H9 (cell line): ENCODE measurements at regions not wholly inside any gene's neighbourhood (a gene's known extent, or its start where the extent isn't known, plus 50 kb on each side); places are given as distances from the start of the nearest gene placed in this dataset.
A peak's percentile ranks its signal among the peaks of the same experiment; 100 is the strongest.

ENCODE experiments used
- DNase-seq: peaks from one replicate; pipeline ENCODE4 v3.0.0-alpha.2; 2017
- H2AFZ ChIP-seq: one replicate; pipeline ENCODE4 v1.6.1; 2013; ENCODE audit warnings: mild to moderate bottlenecking, low read length, control low read depth, moderate library complexity
- H2AK5ac ChIP-seq: 2 replicates; pipeline ENCODE4 v1.6.1; 2013; ENCODE audit warnings: low read length, control low read depth, mixed read lengths; ENCODE audit not compliant: insufficient read length
- H2BK120ac ChIP-seq: one replicate; pipeline ENCODE4 v1.6.1; 2013; ENCODE audit warnings: low read depth, mild to moderate bottlenecking, low read length, control low read depth, inconsistent platforms; ENCODE audit not compliant: poor library complexity, severe bottlenecking
- H2BK12ac ChIP-seq: 2 replicates; pipeline ENCODE4 v1.6.1; 2013; ENCODE audit warnings: low read length, control low read depth, mixed read lengths, low read depth; ENCODE audit not compliant: insufficient read length
- H2BK15ac ChIP-seq: 2 replicates; pipeline ENCODE4 v1.6.1; 2013; ENCODE audit warnings: low read depth, low read length, control low read depth
- H2BK20ac ChIP-seq: one replicate; pipeline ENCODE4 v1.6.1; 2013; ENCODE audit warnings: low read depth, mild to moderate bottlenecking, low read length, control low read depth, inconsistent platforms; ENCODE audit not compliant: poor library complexity, severe bottlenecking
- H2BK5ac ChIP-seq: 2 replicates; pipeline ENCODE4 v1.6.1; 2013; ENCODE audit warnings: low read length, control low read depth, mixed read lengths; ENCODE audit not compliant: insufficient read length
- H3K14ac ChIP-seq: 2 replicates; pipeline ENCODE4 v1.6.1; 2013; ENCODE audit warnings: low read length, control low read depth; ENCODE audit not compliant: insufficient read depth
- H3K18ac ChIP-seq: 2 replicates; pipeline ENCODE4 v1.6.1; 2013; ENCODE audit warnings: low read depth, mild to moderate bottlenecking, mixed read lengths, low read length, control low read depth; ENCODE audit not compliant: insufficient read length
- H3K23ac ChIP-seq: 2 replicates; pipeline ENCODE4 v1.6.1; 2013; ENCODE audit warnings: low read length, control low read depth, mixed read lengths, low read depth; ENCODE audit not compliant: insufficient read length
- H3K23me2 ChIP-seq: 2 replicates; pipeline ENCODE4 v1.6.1; 2013; ENCODE audit warnings: low read depth, mild to moderate bottlenecking, mixed read lengths, low read length, control low read depth; ENCODE audit not compliant: insufficient read length, poor library complexity, severe bottlenecking
- H3K27ac ChIP-seq: 2 replicates; pipeline ENCODE4 v1.5.1; 2013; ENCODE audit warnings: low read length, control low read depth, mixed read lengths, low read depth; ENCODE audit not compliant: insufficient read length
- H3K27me3 ChIP-seq: 2 replicates; pipeline ENCODE4 v1.6.1; 2013; ENCODE audit warnings: low read length, control low read depth, inconsistent platforms; ENCODE audit not compliant: insufficient read depth
- H3K4ac ChIP-seq: 2 replicates; pipeline ENCODE4 v1.6.1; 2013; ENCODE audit warnings: low read depth, mild to moderate bottlenecking, control low read depth, inconsistent platforms, low read length, moderate library complexity
- H3K4me1 ChIP-seq: 2 replicates; pipeline ENCODE4 v1.6.1; 2013; ENCODE audit warnings: low read length, control low read depth, inconsistent platforms; ENCODE audit not compliant: insufficient read depth
- H3K4me2 ChIP-seq: 2 replicates; pipeline ENCODE4 v1.6.1; 2013; ENCODE audit warnings: low read length, control low read depth, mixed read lengths; ENCODE audit not compliant: insufficient read length, insufficient read depth
- H3K56ac ChIP-seq: 2 replicates; pipeline ENCODE4 v1.6.1; 2013; ENCODE audit warnings: low read depth, mild to moderate bottlenecking, mixed read lengths, low read length, control low read depth; ENCODE audit not compliant: insufficient read length
- H3K79me1 ChIP-seq: 2 replicates; pipeline ENCODE4 v1.6.1; 2013; ENCODE audit warnings: low read depth, mild to moderate bottlenecking, moderate library complexity, low read length, control low read depth, inconsistent platforms; ENCODE audit not compliant: insufficient read depth, poor library complexity, severe bottlenecking
- H3K79me2 ChIP-seq: 2 replicates; pipeline ENCODE4 v1.6.1; 2013; ENCODE audit warnings: low read length, control low read depth, inconsistent platforms; ENCODE audit not compliant: insufficient read depth
- H3K9ac ChIP-seq: 2 replicates; pipeline ENCODE4 v1.6.1; 2013; ENCODE audit warnings: low read length, control low read depth, mixed read lengths; ENCODE audit not compliant: insufficient read length; ENCODE audit errors: extremely low read depth
- H3K9me3 ChIP-seq: one replicate; pipeline ENCODE4 v1.6.1; 2013; ENCODE audit warnings: low read depth, low read length, inconsistent platforms; ENCODE audit not compliant: control insufficient read depth
- H3T11ph ChIP-seq: one replicate; pipeline ENCODE4 v1.6.1; 2013; ENCODE audit warnings: mild to moderate bottlenecking, low read length, control low read depth, inconsistent platforms
- H4K20me1 ChIP-seq: one replicate; pipeline ENCODE4 v1.6.1; 2013; ENCODE audit not compliant: control insufficient read depth, insufficient read length, insufficient read depth
- H4K5ac ChIP-seq: 2 replicates; pipeline ENCODE4 v1.6.1; 2013; ENCODE audit warnings: low read depth, mild to moderate bottlenecking, mixed read lengths, low read length, control low read depth; ENCODE audit not compliant: insufficient read length
- H4K8ac ChIP-seq: replicated peaks from 2 replicates; pipeline ENCODE4 v1.6.1; 2013; ENCODE audit warnings: low read length, control low read depth, mixed read lengths, low read depth; ENCODE audit not compliant: insufficient read length
- H4K91ac ChIP-seq: 2 replicates; pipeline ENCODE4 v1.6.1; 2013; ENCODE audit warnings: low read depth, mild to moderate bottlenecking, moderate library complexity, mixed read lengths, low read length, control low read depth; ENCODE audit not compliant: insufficient read length
- H3K27ac Mint-ChIP-seq, 3 experiments: 2 replicates in 2 of 3; 3 replicates in 1 of 3; pipeline ENCODE4 v1.8.0; 2020 to 2021; ENCODE audit warnings: mixed read lengths in 3 of 3, mild to moderate bottlenecking in 1 of 3, moderate library complexity in 1 of 3
- H3K27me3 Mint-ChIP-seq: 2 replicates; pipeline ENCODE4 v1.8.0; 2021; ENCODE audit warnings: low read depth, mild to moderate bottlenecking, moderate library complexity, mixed read lengths
- H3K36me3 Mint-ChIP-seq, 3 experiments: 2 replicates in 2 of 3; 3 replicates in 1 of 3; pipeline ENCODE4 v1.8.0; 2020 to 2021; ENCODE audit warnings: low read depth in 3 of 3, mixed read lengths in 3 of 3; ENCODE audit not compliant: insufficient read depth in 1 of 3
- H3K4me1 Mint-ChIP-seq, 2 experiments: 2 replicates each; pipeline ENCODE4 v1.8.0; 2020; ENCODE audit warnings: mixed read lengths in 2 of 2
- H3K4me3 Mint-ChIP-seq, 2 experiments: 2 replicates in 1 of 2; 3 replicates in 1 of 2; pipeline ENCODE4 v1.8.0; 2020 to 2021; ENCODE audit warnings: mild to moderate bottlenecking in 2 of 2, mixed read lengths in 2 of 2, moderate library complexity in 1 of 2
- H3K9me3 Mint-ChIP-seq, 2 experiments: 2 replicates in 1 of 2; 3 replicates in 1 of 2; pipeline ENCODE4 v1.8.0; 2020; ENCODE audit warnings: mild to moderate bottlenecking in 2 of 2, mixed read lengths in 2 of 2, moderate library complexity in 1 of 2
- WGBS: extraction: QIAGEN DNeasy Blood & Tissue Kit; methylation state at CpG from one replicate; pipeline ENCODE4 v1.1.7; 2013; ENCODE audit warnings: missing lambda C conversion rate, low lambda C conversion rate, mixed read lengths; ENCODE audit not compliant: insufficient read length; ENCODE audit errors: extremely low coverage; 5-methylcytosine and 5-hydroxymethylcytosine counted together
- TF ChIP-seq, protein P1 (sequence below): fragments of 200-600 bp; sonication (generic); conservative IDR thresholded peaks from 3 replicates; pipeline ENCODE4 v1.8.0; 2021; ENCODE audit warnings: antibody characterized with exemption, mild to moderate bottlenecking

DNA sequence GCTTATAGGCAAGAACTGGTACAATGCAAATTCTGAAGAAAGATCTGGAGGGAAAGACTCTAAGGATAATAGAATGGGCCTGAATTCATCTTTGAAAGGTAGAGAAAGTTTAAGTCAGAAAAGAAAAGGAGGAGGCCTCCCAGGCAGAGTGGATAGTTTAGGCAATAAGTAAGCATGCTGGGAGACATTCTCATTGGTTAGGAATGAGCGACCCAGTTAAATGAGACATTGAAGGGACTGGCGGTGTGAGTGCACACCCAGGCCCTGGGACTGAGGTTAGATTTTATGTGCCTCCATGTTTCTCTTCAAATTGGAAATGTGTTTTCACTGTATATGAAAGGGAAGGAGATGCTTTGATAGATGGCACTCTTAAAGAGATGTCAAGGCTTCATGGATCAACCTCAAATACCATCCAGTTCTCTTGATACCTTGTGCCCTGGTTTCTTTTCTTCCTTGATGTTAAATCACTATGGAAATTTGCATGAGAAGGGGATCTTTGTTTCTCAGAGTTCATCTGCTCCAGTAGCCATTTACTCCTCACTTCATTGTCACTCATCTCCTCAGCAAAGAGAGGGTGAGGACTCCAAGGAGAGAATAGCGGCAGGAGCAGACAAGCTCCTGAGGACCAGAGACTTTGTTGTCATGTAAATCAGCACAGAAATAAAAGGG is 584.2 kb upstream of the INTU start:
- no peak overlapping the region for H2BK120ac ChIP-seq
- no peak overlapping the region for H4K5ac ChIP-seq
- TF ChIP-seq, protein P1, sequence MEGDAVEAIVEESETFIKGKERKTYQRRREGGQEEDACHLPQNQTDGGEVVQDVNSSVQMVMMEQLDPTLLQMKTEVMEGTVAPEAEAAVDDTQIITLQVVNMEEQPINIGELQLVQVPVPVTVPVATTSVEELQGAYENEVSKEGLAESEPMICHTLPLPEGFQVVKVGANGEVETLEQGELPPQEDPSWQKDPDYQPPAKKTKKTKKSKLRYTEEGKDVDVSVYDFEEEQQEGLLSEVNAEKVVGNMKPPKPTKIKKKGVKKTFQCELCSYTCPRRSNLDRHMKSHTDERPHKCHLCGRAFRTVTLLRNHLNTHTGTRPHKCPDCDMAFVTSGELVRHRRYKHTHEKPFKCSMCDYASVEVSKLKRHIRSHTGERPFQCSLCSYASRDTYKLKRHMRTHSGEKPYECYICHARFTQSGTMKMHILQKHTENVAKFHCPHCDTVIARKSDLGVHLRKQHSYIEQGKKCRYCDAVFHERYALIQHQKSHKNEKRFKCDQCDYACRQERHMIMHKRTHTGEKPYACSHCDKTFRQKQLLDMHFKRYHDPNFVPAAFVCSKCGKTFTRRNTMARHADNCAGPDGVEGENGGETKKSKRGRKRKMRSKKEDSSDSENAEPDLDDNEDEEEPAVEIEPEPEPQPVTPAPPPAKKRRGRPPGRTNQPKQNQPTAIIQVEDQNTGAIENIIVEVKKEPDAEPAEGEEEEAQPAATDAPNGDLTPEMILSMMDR = no peak
- H3K9ac ChIP-seq = no peak overlapping the region
- H3T11ph ChIP-seq = no peak overlapping the region
- no peak overlapping the region for H3K23ac ChIP-seq
- H2BK5ac ChIP-seq = no peak overlapping the region
- Mint-ChIP-seq H3K9me3 (no peaks in the 10 kb centered on the region), H3K27ac (peak overlapping the region in 1 of 3 experiments; percentile 82; a peak in 1 of 7 replicates), H3K36me3 (peaks cover 0 to 3% (median 0%) of the 10 kb centered on the region in 3 experiments; a peak in 1 of 7 replicates), H3K27me3 (no peaks in the 10 kb centered on the region), H3K4me3 (no peak overlapping the region), H3K4me1 (peaks cover 59 to 76% of the 10 kb centered on the region in 2 experiments)
- H3K56ac ChIP-seq = no peak overlapping the region
- no peak overlapping the region for H3K4me2 ChIP-seq
- no peak overlapping the region for H3K14ac ChIP-seq
- no peaks in the 10 kb centered on the region for H3K79me2 ChIP-seq
- no peak overlapping the region for H4K8ac ChIP-seq
- no peak overlapping the region for H4K91ac ChIP-seq
- H3K79me1 ChIP-seq = no peaks in the 10 kb centered on the region
- H3K27me3 ChIP-seq = no peaks in the 10 kb centered on the region
- H3K4ac ChIP-seq = no peak overlapping the region
- H3K18ac ChIP-seq = no peak overlapping the region
- H3K23me2 ChIP-seq = no peaks in the 10 kb centered on the region
- no CpG with 5 or more reads among the region's 3 CpGs for WGBS
- H3K9me3 ChIP-seq = no peaks in the 10 kb centered on the region
- H3K27ac ChIP-seq = no peak overlapping the region
- no peaks in the 10 kb centered on the region for H4K20me1 ChIP-seq
- H3K4me1 ChIP-seq = peaks cover 10% of the 10 kb centered on the region
- no peak overlapping the region for H2BK12ac ChIP-seq
- no peak for DNase-seq
- H2BK15ac ChIP-seq = no peak overlapping the region
- no peak overlapping the region for H2AFZ ChIP-seq
- no peak overlapping the region for H2AK5ac ChIP-seq
- H2BK20ac ChIP-seq = no peak overlapping the region
